SK-MEL-5 (cell line): ENCODE measurements at regions not wholly inside any gene's neighbourhood (a gene's known extent, or its start where the extent isn't known, plus 50 kb on each side); places are given as distances from the start of the nearest gene placed in this dataset.
"Not testable (repeated sequence)": the region's sequence is repeated elsewhere in the genome, so short reads cannot be mapped to it uniquely, and the experiment has no call there.

Experiments
- DNase-seq: peaks from one replicate; pipeline ENCODE4 v3.0.0-alpha.2; 2016; ENCODE audit warnings: low read depth, low spot score
- in situ Hi-C: cut with HindIII; loops from 2 replicates; pipeline ENCODE4 v1.10.0; 2016; ENCODE audit warnings: low sequenced_read_pairs, high pct_unique_total_duplicates, low pct_unique_long_range_greater_than_20kb

DNA sequence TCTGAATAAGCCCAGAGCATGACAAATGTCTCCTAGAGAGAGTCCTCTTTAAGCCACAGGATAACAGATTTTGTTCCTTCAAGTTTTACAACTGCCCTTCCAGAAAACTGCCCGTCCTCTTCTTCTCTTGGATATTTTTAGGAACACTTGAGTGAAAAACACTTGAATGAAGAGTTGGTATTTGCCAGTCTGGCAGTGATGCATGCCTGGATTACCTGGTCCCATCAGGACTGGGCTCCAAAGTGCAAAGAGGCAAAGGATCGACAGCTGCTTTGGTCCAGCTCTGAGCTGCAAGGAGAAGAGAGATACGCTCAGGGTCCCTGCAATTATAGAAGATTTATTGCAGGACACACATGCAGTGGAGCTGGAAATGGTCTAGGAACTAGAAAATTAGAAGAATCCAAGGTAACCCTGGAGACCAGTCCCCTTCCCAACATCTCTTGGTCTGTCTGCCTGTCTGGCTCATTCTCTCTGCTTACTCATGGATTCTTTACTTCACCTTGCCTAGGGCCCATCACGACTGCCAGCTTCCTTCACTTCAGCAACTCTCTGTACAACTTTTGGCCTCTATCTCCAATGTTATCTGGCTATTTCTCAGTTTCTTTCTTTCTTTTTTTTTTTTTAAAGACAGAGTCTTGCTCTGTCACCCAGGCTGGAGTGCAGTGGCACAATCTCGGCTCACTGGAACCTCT is 112.1 kb upstream of the SIX2 start:
- DNase-seq = no peak
- in situ Hi-C loops = no loop called here

DNA sequence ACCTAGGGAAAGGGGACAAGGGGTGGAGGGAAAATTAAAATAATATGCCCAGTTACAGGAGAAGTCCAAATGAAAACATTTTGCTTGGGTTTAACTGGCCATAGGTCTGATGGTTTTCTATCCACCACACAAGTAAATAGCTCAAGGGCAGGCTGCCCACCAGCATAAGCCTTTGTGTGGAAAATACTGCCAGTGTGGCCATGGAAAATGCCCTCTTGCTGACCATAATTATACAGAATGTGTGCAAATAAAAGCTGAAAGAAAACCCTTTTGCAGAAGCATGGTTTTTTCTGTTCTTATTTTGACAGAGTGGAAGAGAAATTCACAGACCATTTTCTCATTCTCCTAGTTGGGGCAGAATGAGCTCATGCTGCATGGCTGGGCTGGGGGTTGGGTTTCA is 111.3 kb upstream of the SIX2 start:
- in situ Hi-C loops = no loop called here
- no peak for DNase-seq

DNA sequence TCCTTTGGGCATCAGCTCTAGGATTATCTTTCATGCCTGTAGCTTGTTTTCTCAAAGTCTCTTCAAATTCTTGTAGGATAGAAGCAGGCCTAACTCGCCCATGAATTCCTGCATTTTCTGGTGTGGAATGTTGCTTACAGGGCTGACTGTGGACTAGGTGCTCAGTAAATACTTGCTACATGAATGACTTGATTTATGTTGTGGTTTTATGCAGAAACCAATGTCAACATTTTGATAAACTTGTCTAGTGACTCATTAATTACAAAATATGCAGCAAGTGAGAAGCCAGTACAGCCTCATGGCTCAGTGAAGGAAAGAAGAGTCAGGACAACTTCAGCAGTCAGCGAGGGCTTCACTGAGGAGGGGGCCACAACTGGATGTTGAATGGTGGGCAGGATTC is 110.6 kb upstream of the SIX2 start:
- in situ Hi-C loops = no loop called here
- DNase-seq = no peak

DNA sequence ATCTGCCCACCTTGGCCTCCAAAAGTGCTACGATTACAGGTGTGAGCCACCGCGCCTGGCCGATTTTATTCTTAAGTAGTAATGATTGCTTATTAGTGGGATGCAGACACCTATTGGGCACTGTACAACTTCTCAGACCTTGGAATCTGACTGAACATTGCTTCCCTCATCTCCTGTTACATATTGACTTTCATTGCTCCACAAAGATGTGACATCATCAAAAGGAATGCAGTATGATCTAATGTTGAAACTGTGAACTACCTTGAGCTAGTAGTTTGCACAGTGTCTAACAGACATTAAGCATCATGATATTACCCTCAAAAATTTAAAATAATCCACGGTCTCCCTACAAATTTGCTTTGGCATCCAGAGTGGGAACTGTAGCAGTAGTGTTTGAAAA is 109.8 kb upstream of the SIX2 start:
- DNase-seq = no peak
- in situ Hi-C loops = no loop called here

DNA sequence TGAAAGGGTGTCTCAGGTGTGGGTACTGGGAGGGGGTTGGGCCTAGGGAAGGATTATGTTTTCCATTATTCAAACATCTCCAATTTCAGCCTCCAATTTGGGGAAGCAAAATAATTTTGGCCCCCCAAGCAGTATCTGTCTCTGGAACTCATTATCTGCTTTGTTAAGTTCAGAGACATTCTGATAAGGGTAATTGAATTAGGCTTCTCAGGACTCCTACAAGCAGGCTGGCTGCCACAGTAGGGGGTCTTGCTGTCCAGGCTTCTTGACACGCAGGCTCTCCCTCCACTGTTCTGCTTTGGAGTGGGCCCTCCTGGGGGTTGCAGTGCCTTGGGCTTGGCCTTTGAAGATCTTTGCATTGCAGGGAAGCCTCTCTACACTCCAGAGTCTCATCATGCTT is 108.1 kb upstream of the SIX2 start:
- no peak for DNase-seq
- in situ Hi-C loops = no loop called here

DNA sequence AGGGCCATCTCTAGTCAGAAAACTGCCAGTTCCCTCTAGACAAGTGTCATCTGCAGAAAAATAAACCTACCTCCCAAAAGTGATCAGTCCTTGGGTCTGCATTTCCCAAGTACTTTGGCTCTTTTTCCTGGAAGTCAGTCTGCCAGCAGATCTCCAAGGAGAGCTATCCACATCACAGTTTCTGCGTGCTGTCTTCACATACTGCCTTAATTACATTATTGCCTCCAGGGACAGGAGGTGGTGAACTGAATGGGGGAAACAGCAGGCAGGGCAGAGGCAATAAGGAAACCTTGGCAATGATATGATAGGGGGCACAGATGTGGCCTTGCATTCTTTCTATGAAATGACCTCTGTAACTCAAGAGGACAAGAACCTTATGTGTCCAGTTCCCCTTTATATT is 105.9 kb upstream of the SIX2 start:
- DNase-seq = no peak
- in situ Hi-C loops = no loop called here

DNA sequence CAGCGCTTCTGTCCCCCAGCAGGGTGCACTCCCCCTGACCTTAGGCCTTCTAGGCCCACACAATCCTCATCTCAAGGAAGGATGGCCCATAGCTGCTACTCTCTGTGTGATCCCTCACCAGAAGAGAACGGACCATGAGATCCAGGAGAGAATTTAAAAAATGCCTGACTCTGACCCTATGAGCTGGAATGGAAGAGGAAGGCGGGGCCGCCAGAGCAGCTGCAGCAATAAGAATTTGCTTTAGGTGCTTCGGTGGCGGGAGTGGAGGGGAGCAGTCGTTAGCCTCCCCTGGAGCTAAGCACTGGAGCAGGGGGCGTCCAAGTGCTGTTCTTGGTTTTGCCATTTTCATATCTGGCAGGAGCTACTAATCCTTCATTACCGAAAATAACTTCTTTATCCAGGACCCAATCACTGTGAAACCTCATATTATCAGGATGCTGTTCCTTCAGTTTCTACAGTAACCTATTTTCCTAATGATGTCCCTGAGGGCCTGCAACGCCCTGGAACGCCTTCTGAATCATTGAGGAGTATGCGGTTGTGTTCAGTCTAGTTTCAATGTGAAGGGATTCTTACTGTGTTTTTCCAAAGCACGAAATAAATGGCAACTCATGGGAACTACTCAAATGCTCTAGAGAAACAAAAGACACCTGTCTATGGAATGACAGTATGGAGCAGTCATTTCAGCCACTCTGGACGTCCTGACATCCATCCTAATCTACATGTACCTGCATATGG is 105.1 kb upstream of the SIX2 start:
- no peak for DNase-seq
- in situ Hi-C loops = no loop called here

DNA sequence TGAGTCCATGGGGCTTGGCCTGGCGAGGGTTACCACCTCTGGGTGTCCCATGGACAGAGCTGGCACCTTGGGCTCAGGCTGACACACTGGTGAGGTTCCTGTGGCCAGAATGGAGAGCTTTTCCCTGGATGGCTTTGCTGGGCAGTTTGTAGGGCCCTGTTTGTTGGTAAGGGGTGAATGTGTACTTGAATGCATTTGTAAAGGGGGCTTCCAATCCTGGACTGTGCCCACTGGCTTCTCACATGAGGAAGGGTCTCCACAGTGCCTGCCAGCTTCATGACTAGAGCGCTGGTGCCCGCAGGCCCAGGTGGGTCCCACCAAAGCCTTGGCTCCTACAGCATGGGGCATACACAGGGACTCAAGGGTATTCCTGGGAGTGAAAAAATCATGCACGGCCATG is 103.5 kb upstream of the SIX2 start:
- no peak for DNase-seq
- in situ Hi-C loops = no loop called here

DNA sequence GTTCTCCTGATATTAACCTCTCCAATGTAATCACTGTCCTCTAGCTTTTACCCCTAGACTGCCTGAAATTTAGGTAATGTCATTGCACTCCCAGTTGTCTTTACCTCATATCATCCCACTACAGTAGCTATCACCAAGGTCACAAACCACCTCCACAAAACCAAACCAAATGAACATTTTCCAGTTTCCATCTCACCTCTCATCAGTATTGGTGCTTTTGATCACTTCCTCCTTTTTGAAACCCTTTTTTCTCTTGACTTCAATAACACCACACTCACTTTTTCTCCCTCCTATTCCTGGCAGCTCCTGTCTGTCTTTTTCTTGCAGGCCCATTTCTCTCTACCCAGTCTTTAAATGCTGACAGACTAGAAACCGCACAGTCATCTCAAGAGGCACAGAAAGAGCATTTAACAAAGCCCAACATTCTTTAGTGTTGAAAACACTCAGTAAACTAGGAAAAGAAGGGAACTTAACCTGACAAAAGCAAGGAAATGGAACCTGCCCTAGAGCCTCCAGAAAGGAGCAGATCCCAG is 95.9 kb upstream of the SIX2 start:
- in situ Hi-C loops = no loop called here
- no peak for DNase-seq

DNA sequence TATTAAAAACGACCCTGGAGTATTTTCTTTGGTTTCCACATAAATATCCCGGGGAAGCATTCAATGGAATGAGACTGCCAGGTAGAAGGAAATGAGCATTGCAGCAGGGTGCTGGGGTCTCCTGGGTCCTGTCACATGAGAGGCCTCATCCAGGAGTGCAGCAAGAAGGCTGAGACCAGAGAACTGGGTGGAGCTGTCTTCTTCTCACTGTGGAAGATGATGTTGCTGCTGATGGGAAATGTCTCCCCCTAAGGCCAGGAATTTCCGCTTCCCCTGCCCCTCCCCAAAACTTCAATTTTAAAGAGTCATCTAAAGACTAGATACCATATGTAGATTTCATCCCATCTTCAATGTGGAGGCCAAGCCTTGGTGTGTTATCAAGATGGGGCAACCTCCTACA is 95.2 kb upstream of the SIX2 start:
- no peak for DNase-seq
- in situ Hi-C loops = no loop called here

DNA sequence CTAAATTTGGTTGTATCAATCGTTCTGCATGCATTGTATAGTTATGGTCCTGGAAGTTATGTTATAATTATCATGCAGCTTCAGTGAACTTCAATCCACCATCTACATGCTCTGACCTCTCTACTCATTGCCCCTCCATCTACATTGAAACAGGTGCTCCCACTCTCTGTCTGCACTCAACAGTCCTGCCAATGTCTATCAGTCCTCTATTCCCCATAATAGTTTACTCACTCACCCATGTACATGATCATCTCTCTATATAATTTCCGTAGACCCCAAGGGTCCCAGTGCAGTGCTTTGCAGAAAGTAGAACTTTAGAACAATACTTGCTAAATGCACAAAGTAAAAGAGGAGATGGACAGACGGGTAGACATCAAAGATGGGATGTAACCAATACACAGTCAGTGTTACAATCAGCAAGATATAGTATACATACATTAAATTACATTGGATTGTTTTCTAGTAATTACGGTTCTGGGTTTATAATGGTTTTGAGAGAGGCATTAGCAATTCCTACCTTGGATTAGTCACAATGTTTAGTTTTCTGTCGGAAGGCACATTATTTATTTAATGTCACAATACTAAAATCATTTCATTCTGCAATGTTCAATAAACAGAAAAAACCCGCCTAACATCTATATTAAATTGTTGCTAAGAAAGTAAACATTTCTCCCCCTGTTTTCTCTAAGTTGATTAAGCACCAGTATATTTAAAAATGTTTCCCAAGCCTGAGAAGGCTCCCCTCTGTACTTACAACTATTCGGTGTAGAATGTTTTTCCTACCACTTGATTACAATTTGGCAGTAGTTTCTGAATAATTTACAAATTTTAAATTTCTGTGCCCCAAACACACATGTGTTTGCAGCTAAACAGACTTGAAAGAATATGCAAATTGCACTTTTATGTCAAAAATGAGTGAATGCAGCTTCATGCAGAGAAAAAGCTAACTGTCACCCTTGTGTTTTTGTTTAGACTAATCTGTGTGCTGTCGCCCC is 94.4 kb upstream of the SIX2 start:
- in situ Hi-C loops = no loop called here
- DNase-seq = no peak

DNA sequence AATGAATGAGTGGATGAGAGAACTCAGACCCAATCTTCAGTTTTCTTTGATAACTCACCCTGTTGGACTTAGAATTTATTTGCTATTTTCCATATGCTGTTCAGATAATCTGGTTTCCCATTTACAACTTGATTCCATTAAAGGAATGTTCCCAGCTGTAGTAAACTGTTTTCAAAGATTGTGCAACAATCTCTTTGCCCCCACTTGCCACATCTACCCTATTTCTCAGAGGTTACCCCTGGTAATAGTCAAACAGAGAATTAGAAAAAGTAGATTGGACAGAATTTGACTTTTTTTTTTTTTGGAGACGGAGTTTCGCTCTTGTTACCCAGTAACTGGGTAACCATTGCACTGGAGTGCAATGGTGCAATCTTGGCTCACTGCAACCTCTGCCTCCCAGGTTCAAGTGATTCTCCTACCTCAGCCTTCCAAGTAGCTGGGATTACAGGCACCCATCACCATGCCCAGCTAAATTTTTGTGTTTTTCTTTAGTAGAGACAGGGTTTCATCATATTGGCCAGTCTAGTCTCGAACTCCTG is 93.4 kb upstream of the SIX2 start:
- in situ Hi-C loops = no loop called here
- DNase-seq = no peak

DNA sequence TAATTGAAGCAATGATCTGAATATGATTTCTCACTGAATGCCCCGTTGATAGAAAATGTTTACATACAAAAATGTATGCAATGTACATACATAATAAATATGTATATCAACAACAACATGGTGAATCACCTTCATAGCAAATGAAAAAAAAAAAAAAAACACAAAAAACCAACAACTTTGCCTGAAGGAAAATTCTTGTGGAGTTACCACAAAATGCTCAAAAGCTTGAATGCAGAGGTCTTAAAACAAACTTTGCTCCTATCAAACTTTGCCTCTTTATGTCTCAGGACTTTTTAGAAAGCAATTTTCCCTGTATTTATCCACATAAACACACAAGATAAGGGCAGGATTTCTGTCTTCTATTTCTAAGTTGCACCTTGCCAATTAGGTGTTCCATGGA is 92.9 kb upstream of the SIX2 start:
- in situ Hi-C loops = no loop called here

DNA sequence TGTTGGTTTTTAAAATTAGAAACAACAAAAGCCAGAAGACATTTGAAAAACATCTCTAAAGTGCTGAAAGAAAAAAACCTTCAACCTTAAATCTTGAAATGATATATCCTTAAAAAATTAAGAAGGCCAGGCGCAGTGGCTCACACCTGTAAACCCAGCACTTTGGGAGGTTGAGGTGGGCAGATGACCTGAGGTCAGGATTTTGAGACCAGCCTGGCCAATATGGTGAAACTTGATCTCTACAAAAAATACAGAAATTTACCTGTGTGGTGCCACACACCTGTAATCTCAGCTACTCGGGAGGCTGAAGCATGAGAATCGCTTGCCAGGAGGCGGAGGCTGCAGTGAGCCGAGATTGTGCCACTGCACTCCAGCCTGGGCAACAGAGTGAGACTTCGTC is 87.7 kb upstream of the SIX2 start:
- DNase-seq = no peak
- in situ Hi-C loops = no loop called here

More for the DNA sequence above, 92.9 kb upstream of the SIX2 start:
- DNase-seq = no peak

DNA sequence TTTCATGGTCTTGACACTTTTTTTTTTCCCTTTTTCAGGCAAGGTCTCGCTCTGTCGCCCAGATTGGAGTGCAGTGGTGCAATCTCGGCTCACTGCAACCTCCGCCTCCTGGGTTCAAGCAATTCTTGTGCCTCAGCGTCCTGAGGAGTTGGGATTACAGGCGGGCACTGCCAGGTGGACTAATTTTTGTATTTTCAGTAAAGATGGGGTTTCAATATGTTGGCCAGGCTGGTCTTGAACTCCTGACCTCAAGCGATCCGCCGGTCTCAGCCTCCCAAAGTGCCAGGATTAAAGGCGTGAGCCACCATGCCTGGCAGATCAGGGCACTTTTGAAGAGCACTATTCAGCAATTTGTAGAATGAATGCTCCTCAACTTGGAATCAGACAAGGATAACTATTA is 86.8 kb upstream of the SIX2 start:
- in situ Hi-C loops, DNase-seq: not testable (repeated sequence)

DNA sequence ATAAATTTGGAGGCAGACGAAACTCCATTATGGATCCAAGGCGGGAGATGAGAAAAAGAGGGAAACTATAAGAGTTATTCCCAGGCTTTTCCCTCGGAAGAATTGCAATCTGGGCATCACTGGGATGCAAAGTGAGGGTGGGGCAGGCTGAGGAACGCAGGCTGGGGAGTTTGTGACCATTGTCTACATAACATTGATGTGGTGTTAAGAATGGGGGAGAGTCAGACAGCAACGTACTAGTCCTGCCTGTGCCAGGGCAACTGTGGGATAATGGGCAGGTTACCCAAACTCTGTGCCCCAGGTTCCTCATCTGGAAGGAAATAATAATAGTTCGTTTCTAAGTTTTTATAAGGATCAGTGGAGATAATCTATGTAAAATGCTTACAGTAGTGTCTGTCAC is 84.4 kb upstream of the SIX2 start:
- in situ Hi-C loops = no loop called here
- no peak for DNase-seq

DNA sequence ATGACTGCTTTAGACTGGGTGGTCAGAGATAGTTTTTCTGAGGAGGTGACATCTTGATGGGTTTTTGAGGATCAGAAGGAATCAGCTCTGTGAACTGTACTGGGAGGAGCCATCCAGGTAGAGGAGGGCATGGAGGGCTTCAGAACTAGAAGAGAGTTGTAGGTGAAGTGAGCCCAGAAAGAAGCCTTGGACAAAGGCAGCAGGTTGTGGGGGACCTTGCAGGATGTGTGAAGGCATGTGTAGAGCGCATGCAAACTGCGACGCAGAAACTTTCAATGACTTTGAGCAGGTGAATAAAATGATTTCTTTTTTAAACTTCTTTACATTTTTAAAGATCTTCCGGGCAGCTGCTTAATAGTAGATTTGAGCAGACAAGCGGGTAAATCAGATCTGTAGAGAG is 83.9 kb upstream of the SIX2 start:
- DNase-seq = no peak
- in situ Hi-C loops = no loop called here
